ENCODE measurements at regions not wholly inside any gene's neighbourhood (a gene's known extent, or its start where the extent isn't known, plus 50 kb on each side); places are given as distances from the start of the nearest gene placed in this dataset.

DNA sequence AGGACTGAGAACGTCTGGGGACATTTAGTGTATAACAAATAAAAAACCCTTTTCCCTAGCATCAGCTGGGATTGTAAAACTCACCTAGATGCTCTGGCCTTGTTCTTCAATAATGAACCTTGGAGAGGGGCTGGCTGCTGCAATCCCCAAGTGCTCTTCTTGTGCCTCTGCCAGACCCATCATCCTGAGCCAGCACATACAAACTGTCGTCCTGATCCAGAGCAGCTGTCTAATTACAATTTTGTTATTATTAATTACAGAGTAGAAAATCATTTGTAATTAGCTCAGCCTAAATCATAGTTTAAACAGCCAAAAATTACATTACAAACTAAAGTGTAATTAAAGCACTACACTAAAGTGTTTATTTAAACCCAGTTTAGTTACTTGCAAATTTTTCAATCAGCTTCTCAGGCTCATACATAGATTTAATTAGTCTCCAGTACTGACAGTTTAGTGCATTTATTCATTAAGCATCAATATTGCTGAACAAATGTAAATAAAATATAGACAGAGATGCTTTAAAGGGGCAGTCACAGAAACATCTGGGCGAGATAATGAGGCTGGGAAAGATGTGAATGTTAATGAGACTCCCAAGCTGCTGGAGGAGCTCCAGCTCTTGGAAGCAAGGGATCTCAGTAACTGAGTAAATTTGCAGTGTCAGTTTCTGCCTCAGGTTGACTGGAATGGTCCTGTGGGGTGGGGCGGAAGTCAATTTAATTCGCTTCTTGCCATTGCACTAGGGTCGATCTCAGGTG is 632.3 kb upstream of the TLE4 start:
- Histone ChIP-seq H3K27ac (ENCODE audit: low read depth, low read length) (no peak overlapping the region), H3K9me3 (ENCODE audit: control insufficient read depth, insufficient read depth, low read length) (no peaks in the 10 kb centered on the region), H3K4me3 (ENCODE audit: low read depth, low read length) (no peak overlapping the region), H3K27me3 (ENCODE audit: control insufficient read depth, insufficient read depth, low read length) (no peaks in the 10 kb centered on the region)
- TF ChIP-seq, protein P1, sequence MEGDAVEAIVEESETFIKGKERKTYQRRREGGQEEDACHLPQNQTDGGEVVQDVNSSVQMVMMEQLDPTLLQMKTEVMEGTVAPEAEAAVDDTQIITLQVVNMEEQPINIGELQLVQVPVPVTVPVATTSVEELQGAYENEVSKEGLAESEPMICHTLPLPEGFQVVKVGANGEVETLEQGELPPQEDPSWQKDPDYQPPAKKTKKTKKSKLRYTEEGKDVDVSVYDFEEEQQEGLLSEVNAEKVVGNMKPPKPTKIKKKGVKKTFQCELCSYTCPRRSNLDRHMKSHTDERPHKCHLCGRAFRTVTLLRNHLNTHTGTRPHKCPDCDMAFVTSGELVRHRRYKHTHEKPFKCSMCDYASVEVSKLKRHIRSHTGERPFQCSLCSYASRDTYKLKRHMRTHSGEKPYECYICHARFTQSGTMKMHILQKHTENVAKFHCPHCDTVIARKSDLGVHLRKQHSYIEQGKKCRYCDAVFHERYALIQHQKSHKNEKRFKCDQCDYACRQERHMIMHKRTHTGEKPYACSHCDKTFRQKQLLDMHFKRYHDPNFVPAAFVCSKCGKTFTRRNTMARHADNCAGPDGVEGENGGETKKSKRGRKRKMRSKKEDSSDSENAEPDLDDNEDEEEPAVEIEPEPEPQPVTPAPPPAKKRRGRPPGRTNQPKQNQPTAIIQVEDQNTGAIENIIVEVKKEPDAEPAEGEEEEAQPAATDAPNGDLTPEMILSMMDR (IDR thresholded peaks at IDR 0.05; ENCODE audit: low read depth, low read length) = no peak
- no peak for DNase-seq (ENCODE audit: low read depth, low spot score)
- ChIA-PET CTCF (no interaction called here), POLR2A (no interaction called here)

DNA sequence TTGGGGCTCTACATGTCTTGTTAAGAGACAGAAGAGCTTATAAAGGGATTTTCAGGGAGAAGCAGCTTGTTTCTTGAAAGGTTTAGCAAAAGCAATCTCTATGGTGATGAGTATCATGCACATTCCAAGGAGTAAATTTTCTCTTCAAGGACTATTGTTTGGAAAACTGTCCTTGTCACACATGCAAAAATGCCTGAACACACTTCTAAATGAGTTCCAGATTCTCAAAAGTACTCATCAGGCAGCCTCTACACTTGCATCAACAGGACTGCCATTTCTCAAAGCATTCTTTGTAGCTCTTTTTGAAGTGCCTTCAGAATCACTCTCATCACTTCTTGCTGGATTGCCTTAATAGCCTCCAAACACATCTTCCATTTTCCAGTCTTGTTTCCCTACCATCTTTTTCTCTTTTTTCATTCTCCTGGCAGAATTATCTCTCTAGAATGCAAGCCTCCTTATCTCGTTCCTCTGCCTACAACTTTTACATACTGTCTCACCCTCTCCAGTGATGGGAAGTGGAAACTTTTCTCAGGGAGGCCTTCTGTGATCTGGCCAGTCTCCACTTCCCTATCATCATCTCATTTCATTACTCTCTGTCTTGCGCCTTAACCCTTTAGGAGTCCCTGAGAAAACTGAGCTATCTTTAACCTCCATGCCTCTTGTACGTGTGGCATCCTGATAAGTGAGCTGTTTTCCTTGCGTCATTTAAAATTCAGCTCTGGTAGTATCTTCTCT is 631.5 kb upstream of the TLE4 start:
- TF ChIP-seq, protein P1 (IDR thresholded peaks at IDR 0.05; ENCODE audit: low read depth, low read length) = no peak

DNA sequence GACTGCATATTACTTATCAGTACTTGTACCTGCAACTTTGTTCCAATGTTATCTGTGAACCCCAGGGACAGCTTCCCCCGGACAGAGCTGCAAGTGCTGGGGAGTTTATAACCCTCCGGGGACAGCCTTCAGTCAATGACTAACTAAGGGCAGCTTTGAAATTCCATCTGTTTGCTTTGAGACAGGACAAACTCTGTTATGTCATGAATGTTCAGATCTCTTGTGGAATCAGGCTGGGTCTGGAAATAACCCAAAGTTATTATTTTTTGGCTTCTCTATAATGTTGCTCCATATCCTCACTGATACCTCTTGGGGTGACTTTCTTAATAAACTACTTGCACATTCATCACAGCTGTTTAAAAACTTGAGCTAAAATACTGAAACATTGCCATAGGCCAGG is 617.5 kb upstream of the TLE4 start:
- H3K9me3 ChIP-seq (ENCODE audit: control insufficient read depth, insufficient read depth, low read length) = peaks cover 6% of the 10 kb centered on the region; the same call in 1 of the 2 replicates
- DNase-seq (ENCODE audit: low read depth, low spot score) = no peak
- no peak overlapping the region for H3K27ac ChIP-seq (ENCODE audit: low read depth, low read length)
- TF ChIP-seq, protein P1 (IDR thresholded peaks at IDR 0.05; ENCODE audit: low read depth, low read length) = no peak
- CTCF ChIA-PET = no interaction called here
- POLR2A ChIA-PET = no interaction called here
- no peaks in the 10 kb centered on the region for H3K27me3 ChIP-seq (ENCODE audit: control insufficient read depth, insufficient read depth, low read length)
- no peak overlapping the region for H3K4me3 ChIP-seq (ENCODE audit: low read depth, low read length)

More for the DNA sequence above, 631.5 kb upstream of the TLE4 start:
- Histone ChIP-seq H3K27me3 (ENCODE audit: control insufficient read depth, insufficient read depth, low read length) (no peaks in the 10 kb centered on the region), H3K9me3 (ENCODE audit: control insufficient read depth, insufficient read depth, low read length) (no peaks in the 10 kb centered on the region), H3K4me3 (ENCODE audit: low read depth, low read length) (no peak overlapping the region), H3K27ac (ENCODE audit: low read depth, low read length) (no peak overlapping the region)
- ChIA-PET POLR2A (no interaction called here), CTCF (no interaction called here)
- DNase-seq (ENCODE audit: low read depth, low spot score) = no peak

DNA sequence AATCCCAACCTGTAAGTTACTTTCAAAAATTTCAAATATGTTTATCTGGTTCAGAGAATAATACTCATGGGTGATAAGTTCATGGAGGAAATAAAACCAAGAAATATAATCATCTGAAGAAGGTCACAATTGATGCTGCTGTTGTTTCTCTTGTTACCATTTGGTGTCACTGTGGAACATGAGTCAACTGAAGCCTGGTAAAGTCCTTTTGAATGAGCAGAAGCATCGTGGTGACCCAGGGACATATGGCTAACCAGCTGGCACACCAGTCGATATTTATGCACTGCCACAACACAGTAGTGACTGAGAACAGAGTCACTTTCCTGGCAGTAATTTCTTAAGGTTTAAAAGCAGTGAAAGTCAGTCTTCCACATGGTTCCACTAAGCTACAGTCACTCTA is 612.9 kb upstream of the TLE4 start:
- TF ChIP-seq, protein P1 (IDR thresholded peaks at IDR 0.05; ENCODE audit: low read depth, low read length) = no peak
- Histone ChIP-seq H3K4me3 (ENCODE audit: low read depth, low read length) (no peak overlapping the region), H3K27ac (ENCODE audit: low read depth, low read length) (no peak overlapping the region), H3K9me3 (ENCODE audit: control insufficient read depth, insufficient read depth, low read length) (peaks cover 2% of the 10 kb centered on the region; the same call in 1 of the 2 replicates), H3K27me3 (ENCODE audit: control insufficient read depth, insufficient read depth, low read length) (no peaks in the 10 kb centered on the region)
- DNase-seq (ENCODE audit: low read depth, low spot score) = no peak
- POLR2A ChIA-PET = no interaction called here
- CTCF ChIA-PET = no interaction called here

DNA sequence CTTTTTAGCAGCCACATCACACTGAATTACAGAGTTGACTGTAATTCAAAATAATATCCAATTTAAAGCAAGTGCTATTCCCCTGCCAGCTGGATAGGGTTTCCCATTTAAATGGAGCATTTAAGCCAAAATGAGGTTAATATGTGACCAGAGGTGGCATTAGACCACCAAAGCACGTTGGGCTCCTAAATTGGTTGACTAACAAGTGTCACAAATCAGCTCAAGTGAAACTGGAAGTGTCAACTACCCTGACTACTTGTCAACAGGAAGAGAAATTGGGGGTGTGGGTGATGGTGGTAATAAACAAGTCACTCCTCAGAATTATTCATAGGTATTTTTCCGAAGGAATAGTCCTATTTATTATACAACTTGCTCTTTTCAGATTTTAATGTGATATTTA is 609.6 kb upstream of the TLE4 start:
- ChIA-PET POLR2A (no interaction called here), CTCF (no interaction called here)
- TF ChIP-seq, protein P1 (IDR thresholded peaks at IDR 0.05; ENCODE audit: low read depth, low read length) = no peak
- Histone ChIP-seq H3K4me3 (ENCODE audit: low read depth, low read length) (no peak overlapping the region), H3K27ac (ENCODE audit: low read depth, low read length) (no peak overlapping the region), H3K9me3 (ENCODE audit: control insufficient read depth, insufficient read depth, low read length) (peaks cover 2% of the 10 kb centered on the region; the same call in 1 of the 2 replicates), H3K27me3 (ENCODE audit: control insufficient read depth, insufficient read depth, low read length) (no peaks in the 10 kb centered on the region)
- no peak for DNase-seq (ENCODE audit: low read depth, low spot score)
